ENCODE measurements at regions not wholly inside any gene's neighbourhood (a gene's known extent, or its start where the extent isn't known, plus 50 kb on each side); places are given as distances from the start of the nearest gene placed in this dataset.

DNA sequence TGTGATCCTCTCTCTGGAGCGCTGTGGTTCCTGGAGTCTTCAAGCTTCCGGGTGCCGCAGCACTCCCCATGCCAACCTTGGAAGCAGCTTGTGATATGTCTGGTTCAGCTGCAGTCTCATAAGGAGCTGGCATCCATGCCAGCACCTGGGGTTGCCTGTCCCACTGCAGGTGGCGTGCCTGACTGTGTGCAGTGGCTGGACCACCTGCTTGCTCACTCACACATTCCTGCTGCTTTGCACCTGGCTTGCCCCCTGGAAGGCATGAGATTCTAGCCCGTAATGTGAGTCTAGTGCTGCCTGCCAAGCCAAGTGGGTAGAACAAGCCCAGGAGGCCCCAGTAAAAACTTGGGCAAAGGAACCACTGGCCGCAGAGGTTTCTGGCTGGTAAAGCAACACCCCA lies 687.2 kb upstream of the AADAT start:
- DNase-seq = no peak
- Histone ChIP-seq H3K36me3 (no peaks in the 10 kb centered on the region), H3K9me3 (no peaks in the 10 kb centered on the region), H3K27me3 (no peaks in the 10 kb centered on the region), H3K4me3 (no peak overlapping the region)

- Histone ChIP-seq H3K4me3 (no peak overlapping the region), H3K36me3 (no peaks in the 10 kb centered on the region), H3K27me3 (no peaks in the 10 kb centered on the region), H3K9me3 (no peaks in the 10 kb centered on the region)
- DNase-seq = no peak
These were observed 686.1 kb upstream of the AADAT start for GRCh38 chr4:170775851-170776250.

GRCh38 chr4:170773709-170774273 lies 684.0 kb upstream of the AADAT start:
- no peaks in the 10 kb centered on the region for H3K27me3 ChIP-seq
- H3K4me3 ChIP-seq = no peak overlapping the region
- H3K36me3 ChIP-seq = no peaks in the 10 kb centered on the region
- no peak for DNase-seq
- no peaks in the 10 kb centered on the region for H3K9me3 ChIP-seq

DNA sequence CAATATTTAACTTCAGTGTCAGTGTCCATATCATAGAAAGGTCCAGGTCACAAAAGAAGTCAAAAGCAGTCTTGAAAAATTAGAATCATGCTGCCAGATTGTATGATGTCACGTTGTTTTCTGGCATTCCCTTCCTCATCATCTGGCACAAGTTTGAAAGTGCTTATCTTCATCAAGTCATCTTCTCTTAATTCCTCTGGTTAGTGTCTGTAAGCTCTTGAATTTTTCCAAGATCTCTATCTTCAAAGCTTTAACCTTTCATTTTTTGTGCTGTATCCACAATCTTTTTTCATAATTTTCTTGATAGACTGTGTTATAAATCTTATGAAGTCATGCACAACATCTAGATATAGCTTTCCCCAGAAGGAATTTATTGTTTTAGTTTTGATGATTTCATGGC lies 682.7 kb upstream of the AADAT start:
- DNase-seq = no peak
- Histone ChIP-seq H3K36me3 (no peaks in the 10 kb centered on the region), H3K27me3 (no peaks in the 10 kb centered on the region), H3K9me3 (no peaks in the 10 kb centered on the region), H3K4me3 (no peak overlapping the region)

DNA sequence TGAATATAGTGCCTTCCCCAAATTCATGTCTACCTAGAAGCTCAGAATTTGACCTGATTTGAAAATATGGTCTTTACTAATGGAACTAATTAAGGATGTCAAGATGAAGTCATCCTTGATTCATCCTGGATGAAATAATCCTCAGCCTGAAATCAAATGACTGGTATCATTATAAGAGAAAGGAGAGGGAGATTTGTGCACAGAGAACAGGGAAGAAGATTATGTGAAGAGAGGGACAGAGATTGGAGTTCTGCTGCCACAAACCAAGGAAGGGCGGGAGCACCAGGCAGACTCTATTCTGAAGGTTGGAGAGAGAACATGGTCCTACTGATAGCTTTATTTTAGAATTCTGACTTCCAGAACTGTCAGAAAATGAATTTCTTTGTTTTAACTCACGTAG lies 680.9 kb upstream of the AADAT start:
- Histone ChIP-seq H3K27me3 (no peaks in the 10 kb centered on the region), H3K36me3 (no peaks in the 10 kb centered on the region), H3K4me3 (no peak overlapping the region), H3K9me3 (no peaks in the 10 kb centered on the region)
- no peak for DNase-seq

- Histone ChIP-seq H3K4me3 (no peak overlapping the region), H3K36me3 (no peaks in the 10 kb centered on the region), H3K9me3 (no peaks in the 10 kb centered on the region), H3K27me3 (no peaks in the 10 kb centered on the region)
- no peak for DNase-seq
These were observed 680.1 kb upstream of the AADAT start for GRCh38 chr4:170769862-170770261.

DNA sequence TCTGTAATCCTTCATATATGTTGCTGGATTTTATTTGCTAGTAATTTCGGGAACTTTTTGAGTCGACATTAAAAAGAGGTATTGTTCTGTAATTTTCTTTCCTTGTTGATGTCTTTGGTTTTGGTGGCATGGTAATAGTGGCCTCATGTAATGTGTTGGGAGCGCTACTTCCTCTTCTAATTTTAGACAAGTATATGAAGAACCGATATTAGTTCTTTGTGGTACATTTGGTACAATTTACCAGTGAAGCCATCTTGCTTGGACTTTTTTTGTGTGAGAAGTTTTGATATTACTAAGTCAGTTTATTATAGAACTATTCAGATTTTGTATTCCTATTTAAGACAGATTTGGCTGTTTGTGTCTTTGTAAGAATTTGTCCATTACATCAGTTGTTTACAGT lies 669.2 kb upstream of the AADAT start:
- Histone ChIP-seq H3K27me3 (no peaks in the 10 kb centered on the region), H3K4me3 (no peak overlapping the region), H3K9me3 (no peaks in the 10 kb centered on the region), H3K36me3 (no peaks in the 10 kb centered on the region)
- DNase-seq = no peak

- no peak overlapping the region for H3K4me3 ChIP-seq
- H3K36me3 ChIP-seq = no peaks in the 10 kb centered on the region
- no peaks in the 10 kb centered on the region for H3K27me3 ChIP-seq
- no peaks in the 10 kb centered on the region for H3K9me3 ChIP-seq
- DNase-seq = no peak
These were observed 660.8 kb upstream of the AADAT start for GRCh38 chr4:170750519-170750918.

DNA sequence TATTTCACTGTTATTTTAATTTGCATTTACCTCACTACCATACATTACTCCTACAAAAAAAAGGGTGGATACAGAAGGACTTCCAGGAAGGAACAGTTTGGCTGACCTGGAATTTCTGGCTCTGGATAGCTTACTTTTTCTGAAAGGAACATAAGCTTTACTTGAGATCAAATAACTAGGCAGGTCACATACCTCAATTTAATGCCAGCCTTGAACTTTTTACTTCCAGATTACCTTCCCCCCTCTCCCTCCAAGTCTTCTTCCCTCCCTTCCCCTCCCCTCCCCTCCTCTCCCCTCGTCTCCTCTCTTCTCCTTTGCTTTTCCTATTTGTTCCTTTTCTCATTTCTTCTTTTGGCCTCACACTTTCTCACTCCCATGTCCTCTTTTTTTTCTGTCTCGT lies 659.2 kb upstream of the AADAT start:
- Histone ChIP-seq H3K9me3 (no peaks in the 10 kb centered on the region), H3K27me3 (no peaks in the 10 kb centered on the region), H3K36me3 (no peaks in the 10 kb centered on the region), H3K4me3 (no peak overlapping the region)
- DNase-seq = no peak

- H3K27me3 ChIP-seq = no peaks in the 10 kb centered on the region
- DNase-seq = no peak
- no peak overlapping the region for H3K4me3 ChIP-seq
- H3K9me3 ChIP-seq = no peaks in the 10 kb centered on the region
- H3K36me3 ChIP-seq = no peaks in the 10 kb centered on the region
These were observed 653.9 kb upstream of the AADAT start for GRCh38 chr4:170743633-170744032.

GRCh38 chr4:170741856-170742255 lies 652.1 kb upstream of the AADAT start:
- no peaks in the 10 kb centered on the region for H3K36me3 ChIP-seq
- H3K4me3 ChIP-seq = no peak overlapping the region
- no peaks in the 10 kb centered on the region for H3K9me3 ChIP-seq
- H3K27me3 ChIP-seq = no peaks in the 10 kb centered on the region
- DNase-seq = no peak

- Histone ChIP-seq H3K36me3 (no peaks in the 10 kb centered on the region), H3K9me3 (no peaks in the 10 kb centered on the region), H3K27me3 (no peaks in the 10 kb centered on the region), H3K4me3 (no peak overlapping the region)
- no peak for DNase-seq
These were observed 647.0 kb upstream of the AADAT start for GRCh38 chr4:170736710-170737109.

GRCh38 chr4:170729897-170730296 lies 640.1 kb upstream of the AADAT start:
- no peaks in the 10 kb centered on the region for H3K9me3 ChIP-seq
- no peak overlapping the region for H3K4me3 ChIP-seq
- H3K36me3 ChIP-seq = no peaks in the 10 kb centered on the region
- H3K27me3 ChIP-seq = no peaks in the 10 kb centered on the region
- no peak for DNase-seq

- Histone ChIP-seq H3K27me3 (no peaks in the 10 kb centered on the region), H3K9me3 (no peaks in the 10 kb centered on the region), H3K4me3 (no peak overlapping the region), H3K36me3 (no peaks in the 10 kb centered on the region)
- no peak for DNase-seq
These were observed 639.5 kb upstream of the AADAT start for GRCh38 chr4:170729236-170729635.

GRCh38 chr4:170724191-170724590 lies 634.4 kb upstream of the AADAT start:
- DNase-seq = no peak
- H3K4me3 ChIP-seq = no peak overlapping the region
- H3K27me3 ChIP-seq = no peaks in the 10 kb centered on the region
- no peaks in the 10 kb centered on the region for H3K36me3 ChIP-seq
- no peaks in the 10 kb centered on the region for H3K9me3 ChIP-seq

DNA sequence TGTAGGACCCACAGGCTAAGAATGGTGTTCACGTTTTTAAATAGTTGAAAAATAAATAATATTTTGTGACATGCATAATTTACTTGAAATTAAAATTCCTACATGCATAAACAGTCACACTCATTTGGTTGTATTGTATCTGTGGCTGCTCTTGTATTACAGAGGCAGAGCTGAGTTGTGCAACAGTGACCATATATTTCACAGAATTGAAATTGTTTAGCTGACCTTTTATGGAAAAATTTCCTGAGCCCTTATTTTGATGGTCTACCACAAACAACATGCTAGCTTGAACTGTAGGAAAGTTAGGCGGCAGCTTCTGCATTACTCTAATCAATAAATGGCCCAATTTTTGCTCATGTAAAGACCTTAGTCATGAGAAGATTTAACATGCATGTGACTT lies 633.4 kb upstream of the AADAT start:
- H3K4me3 ChIP-seq = no peak overlapping the region
- DNase-seq = no peak
- H3K9me3 ChIP-seq = no peaks in the 10 kb centered on the region
- H3K27me3 ChIP-seq = no peaks in the 10 kb centered on the region
- H3K36me3 ChIP-seq = no peaks in the 10 kb centered on the region

DNA sequence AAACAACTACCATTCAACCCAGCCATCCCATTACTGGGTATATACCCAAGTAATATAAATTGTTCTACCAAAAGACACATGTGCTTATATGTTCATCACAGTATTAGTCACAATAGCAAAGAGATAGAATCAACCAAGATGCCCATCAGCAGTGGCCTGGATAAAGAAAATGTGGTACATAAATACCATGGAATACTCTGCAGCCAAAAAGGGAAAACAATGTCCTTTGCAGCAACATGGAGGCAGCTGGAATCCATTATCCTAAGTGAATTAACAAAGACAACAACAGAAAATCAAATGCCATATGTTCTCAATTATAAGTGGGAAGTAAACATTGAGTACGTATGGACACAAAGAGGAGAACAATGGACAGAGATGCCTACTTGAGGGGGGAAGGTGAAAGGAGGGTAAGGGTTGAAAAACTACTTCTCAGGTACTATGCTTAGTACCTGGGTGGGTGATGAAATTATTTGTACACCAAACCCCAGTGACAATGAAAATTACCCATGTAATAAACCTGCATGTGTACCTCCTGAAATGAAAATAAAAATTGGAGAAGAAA lies 632.1 kb upstream of the AADAT start:
- Histone ChIP-seq H3K36me3 (no peaks in the 10 kb centered on the region), H3K27me3 (no peaks in the 10 kb centered on the region), H3K4me3 (no peak overlapping the region), H3K9me3 (no peaks in the 10 kb centered on the region)
- DNase-seq = no peak

DNA sequence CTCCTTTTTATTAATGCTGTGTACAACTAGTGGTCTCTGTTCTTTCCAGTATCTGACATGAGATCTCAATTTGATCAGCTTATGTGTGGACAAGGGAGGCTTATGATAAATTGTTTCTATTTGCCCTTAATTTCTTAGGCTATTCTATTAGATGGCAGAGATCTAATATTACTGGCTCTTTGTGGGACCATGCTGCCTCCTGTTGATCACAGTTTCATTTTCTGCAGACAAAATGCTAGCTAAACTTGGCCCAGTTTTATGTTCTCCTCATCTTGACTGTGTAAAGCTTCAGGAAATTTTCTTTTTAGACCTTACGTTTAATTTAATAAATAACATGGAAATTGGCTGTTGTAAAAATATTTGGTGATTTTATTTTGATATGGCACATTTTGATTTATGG lies 627.1 kb upstream of the AADAT start:
- Histone ChIP-seq H3K27me3 (no peaks in the 10 kb centered on the region), H3K9me3 (no peaks in the 10 kb centered on the region), H3K36me3 (no peaks in the 10 kb centered on the region), H3K4me3 (no peak overlapping the region)
- no peak for DNase-seq

DNA sequence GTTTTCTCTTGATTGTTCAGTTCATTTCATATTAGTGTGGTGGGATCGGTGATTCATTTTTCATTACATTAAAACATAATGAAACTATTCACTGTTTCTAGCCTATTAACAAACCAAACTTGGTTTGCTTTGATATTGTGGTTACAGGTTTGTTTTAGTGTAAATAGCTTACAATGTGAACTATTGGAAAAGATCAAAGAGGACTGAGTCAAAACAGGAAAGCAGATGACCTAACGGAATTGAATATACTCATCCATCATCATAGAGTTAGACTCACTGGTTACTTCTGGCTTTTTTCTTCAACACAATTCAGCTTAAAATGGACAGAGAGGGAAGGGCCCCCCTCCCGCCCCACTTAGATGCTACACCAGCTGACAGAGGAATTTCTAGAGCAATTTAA lies 616.2 kb upstream of the AADAT start:
- Histone ChIP-seq H3K4me3 (no peak overlapping the region), H3K27me3 (no peaks in the 10 kb centered on the region), H3K36me3 (no peaks in the 10 kb centered on the region), H3K9me3 (no peaks in the 10 kb centered on the region)
- no peak for DNase-seq
